NB4 (cell line): ENCODE measurements at regions not wholly inside any gene's neighbourhood (a gene's known extent, or its start where the extent isn't known, plus 50 kb on each side); places are given as distances from the start of the nearest gene placed in this dataset.

Experiments used
- CTCF ChIP-seq: IDR thresholded peaks from one replicate; pipeline ENCODE4 v1.5.1; 2012; ENCODE audit warnings: low read depth, low read length
- MAX ChIP-seq: IDR thresholded peaks from 2 replicates; pipeline ENCODE4 v1.6.1; 2011; ENCODE audit warnings: low read depth, low read length
- MYC ChIP-seq: IDR thresholded peaks from 2 replicates; pipeline ENCODE4 v1.6.1; 2011; ENCODE audit warnings: low read depth, low read length
- POLR2A ChIP-seq: IDR thresholded peaks from 2 replicates; pipeline ENCODE4 v1.6.1; 2011; ENCODE audit warnings: mild to moderate bottlenecking; ENCODE audit not compliant: insufficient read length; ENCODE audit errors: extremely low read depth

- TF ChIP-seq CTCF (no peak), POLR2A (no peak), MAX (no peak), MYC (no peak)
Observed at GRCh38 chr14:104373055-104373854, 206.3 kb upstream of the C14orf180 start.
